Esophagus muscularis mucosa (tissue), 4 donors: ENCODE measurements at regions not wholly inside any gene's neighbourhood (a gene's known extent, or its start where the extent isn't known, plus 50 kb on each side); places are given as distances from the start of the nearest gene placed in this dataset.

Source experiments
- DNase-seq: peaks from one replicate; pipeline ENCODE4 v3.0.0-alpha.2; 2017; ENCODE audit errors: extremely low spot score
- H3K27ac ChIP-seq, 4 donors: fragments of 200-600 bp; sonication (generic); replicated peaks in 1 of 4; 1 replicate in 3 of 4; 2 replicates in 1 of 4; pipeline ENCODE4 v1.5.1; 2016 to 2019; ENCODE audit warnings: mild to moderate bottlenecking in 1 of 4
- H3K27me3 ChIP-seq, 4 donors: fragments of 200-600 bp; sonication (generic); one replicate each; pipeline versions ENCODE4 v1.5.1 to v1.6.0; 2016 to 2019
- H3K36me3 ChIP-seq, 4 donors: fragments of 200-600 bp; sonication (generic); one replicate each; pipeline ENCODE4 v1.5.1; 2016 to 2019
- H3K4me1 ChIP-seq, 4 donors: fragments of 200-600 bp; sonication (generic); one replicate each; pipeline ENCODE4 v1.5.1; 2016 to 2019
- H3K4me3 ChIP-seq, 4 donors: fragments of 200-600 bp; sonication (generic); 1 replicate in 2 of 4; 2 replicates in 2 of 4; pipeline ENCODE4 v1.5.1; 2016 to 2019; ENCODE audit warnings: mild to moderate bottlenecking in 4 of 4, moderate library complexity in 1 of 4
- H3K9me3 ChIP-seq, 4 donors: fragments of 200-600 bp; sonication (generic); 1 replicate in 3 of 4; 2 replicates in 1 of 4; pipeline ENCODE4 v1.5.1; 2016 to 2019
- CTCF ChIP-seq, 3 experiments: fragments of 200-600 bp in 2 of 3; fragments of 450-650 bp in 1 of 3; sonication (generic) in 2 of 3; IDR thresholded peaks; one replicate each; pipeline ENCODE4 v1.5.1; 2017 to 2019; ENCODE audit warnings: antibody characterized with exemption in 3 of 3, mild to moderate bottlenecking in 2 of 3, moderate library complexity in 1 of 3
- EP300 ChIP-seq: sonication (generic); formaldehyde crosslinking; IDR thresholded peaks from one replicate; pipeline ENCODE4 v1.6.1; 2017; ENCODE audit warnings: antibody characterized with exemption
- POLR2A ChIP-seq: fragments of 450-650 bp; IDR thresholded peaks from one replicate; pipeline ENCODE4 v1.6.1; 2017; ENCODE audit warnings: antibody characterized with exemption, moderate library complexity, mild to moderate bottlenecking, low read depth
- POLR2AphosphoS5 ChIP-seq, 2 donors: sonication (generic); formaldehyde crosslinking; IDR thresholded peaks; one replicate each; pipeline ENCODE4 v1.6.1; 2017; ENCODE audit warnings: antibody characterized with exemption in 2 of 2
- WGBS: methylation state at CpG from one replicate; pipeline ENCODE4 v1.1.5; 2018; 5-methylcytosine and 5-hydroxymethylcytosine counted together
- intact Hi-C: fragments of 100-400 bp; cut with DNase I; formaldehyde crosslinking; loops from one replicate; pipeline ENCODE4 v1.15.1; 2023

DNA sequence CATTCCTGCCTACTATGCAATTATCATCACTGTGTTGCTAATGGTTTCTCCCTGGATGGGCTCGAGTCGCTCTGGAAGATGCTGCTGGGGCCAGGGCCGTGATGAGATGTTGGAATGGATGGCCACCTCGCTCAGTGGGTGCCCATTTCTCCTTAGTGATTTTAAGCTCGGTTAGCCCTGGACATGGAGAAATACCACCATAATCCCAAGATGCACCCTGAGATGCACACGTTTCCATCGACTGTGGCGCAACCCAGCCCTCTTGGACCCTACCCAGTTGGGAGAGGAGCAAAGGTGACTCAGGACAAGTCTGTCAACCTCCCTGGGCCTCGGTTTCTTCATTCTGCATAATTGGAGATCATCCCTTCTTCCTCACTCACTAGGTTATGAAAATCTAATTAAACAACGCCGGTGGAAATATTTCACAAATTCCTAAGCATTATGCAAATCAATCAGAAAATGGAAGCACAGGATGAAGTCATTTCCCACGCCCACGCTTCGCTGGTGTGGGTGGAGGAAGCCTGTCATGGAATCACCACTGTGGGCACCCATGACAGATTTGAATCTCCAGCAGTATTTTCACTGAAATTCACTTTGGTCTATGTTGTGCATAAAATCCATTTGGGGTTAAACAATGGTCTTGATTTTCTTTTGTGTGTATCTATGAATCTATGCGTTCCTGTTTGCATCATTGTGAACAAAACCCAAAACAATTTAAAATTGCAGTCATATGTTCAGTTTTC is 195.2 kb downstream of the AXIN2 start:
- TF ChIP-seq POLR2AphosphoS5 (IDR thresholded peaks at IDR 0.05), result no peak
- TF ChIP-seq CTCF (IDR thresholded peaks at IDR 0.05), result no peak
- TF ChIP-seq EP300, result no peak
- no peak for TF ChIP-seq POLR2A
- peak; percentile 64 for DNase-seq
- Histone ChIP-seq H3K27me3 (peaks cover 0 to 10% (median 0%) of the 10 kb centered on the region in 4 donors), H3K36me3 (no peaks in the 10 kb centered on the region), H3K4me1 (no peaks in the 10 kb centered on the region), H3K9me3 (peaks cover 0 to 6% (median 0%) of the 10 kb centered on the region in 4 donors), H3K4me3 (no peak overlapping the region), H3K27ac (no peak overlapping the region)
- intact Hi-C loops, result no loop called here
- 84% methylated on average over 15 of the region's 15 CpGs for WGBS

DNA sequence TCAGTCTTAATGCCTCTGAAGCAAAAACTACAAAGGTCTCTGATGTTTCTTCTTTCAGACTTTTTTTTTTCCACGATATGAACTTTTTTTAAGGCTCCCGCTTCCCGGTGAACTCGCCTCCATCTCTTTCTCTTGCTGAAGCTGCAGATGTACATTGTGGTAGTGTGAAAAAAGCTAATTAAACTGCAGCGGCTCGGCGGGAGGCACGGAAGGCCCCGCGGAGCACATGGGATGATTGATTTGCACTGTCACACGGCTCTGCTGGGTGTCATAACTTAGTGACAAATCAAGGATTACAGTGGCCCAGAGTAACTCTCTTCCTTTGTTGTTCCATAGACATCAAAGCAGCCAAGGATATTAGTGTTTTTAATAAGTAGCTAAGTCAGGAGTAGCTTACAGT is 196.3 kb downstream of the AXIN2 start:
- intact Hi-C loops, result no loop called here
- Histone ChIP-seq H3K27ac (no peak overlapping the region), H3K9me3 (peaks cover 0 to 6% (median 0%) of the 10 kb centered on the region in 4 donors), H3K36me3 (no peaks in the 10 kb centered on the region), H3K27me3 (no peaks in the 10 kb centered on the region), H3K4me3 (no peak overlapping the region), H3K4me1 (no peaks in the 10 kb centered on the region)
- 71% methylated on average over 11 of the region's 11 CpGs for WGBS
- TF ChIP-seq CTCF (IDR thresholded peaks at IDR 0.05), result no peak
- no peak for TF ChIP-seq POLR2AphosphoS5 (IDR thresholded peaks at IDR 0.05)
- no peak for TF ChIP-seq POLR2A
- TF ChIP-seq EP300, result no peak
- DNase-seq, result peak; percentile 29

GRCh38 chr17:65364438-65364837 is 197.0 kb downstream of the AXIN2 start:
- H3K4me1 ChIP-seq, result no peaks in the 10 kb centered on the region
- peaks cover 0 to 6% (median 0%) of the 10 kb centered on the region in 4 donors for H3K9me3 ChIP-seq
- intact Hi-C loops, result no loop called here
- TF ChIP-seq POLR2A, result no peak
- TF ChIP-seq CTCF (IDR thresholded peaks at IDR 0.05), result no peak
- TF ChIP-seq POLR2AphosphoS5 (IDR thresholded peaks at IDR 0.05), result no peak
- no peak for TF ChIP-seq EP300
- H3K4me3 ChIP-seq, result no peak overlapping the region
- WGBS, result 63% methylated on average over 7 of the region's 7 CpGs
- H3K36me3 ChIP-seq, result no peaks in the 10 kb centered on the region
- no peak overlapping the region for H3K27ac ChIP-seq
- peak; percentile 85 for DNase-seq
- no peaks in the 10 kb centered on the region for H3K27me3 ChIP-seq

- Histone ChIP-seq H3K27ac (no peak overlapping the region), H3K36me3 (no peaks in the 10 kb centered on the region), H3K9me3 (peaks cover 0 to 6% (median 0%) of the 10 kb centered on the region in 4 donors), H3K27me3 (no peaks in the 10 kb centered on the region), H3K4me3 (no peak overlapping the region), H3K4me1 (no peaks in the 10 kb centered on the region)
- TF ChIP-seq EP300, result no peak
- no peak for TF ChIP-seq POLR2AphosphoS5 (IDR thresholded peaks at IDR 0.05)
- no peak for TF ChIP-seq POLR2A
- TF ChIP-seq CTCF (IDR thresholded peaks at IDR 0.05), result no peak
- DNase-seq, result no peak
- WGBS, result 64% methylated on average over 2 of the region's 2 CpGs
- intact Hi-C loops, result no loop called here
Observed at GRCh38 chr17:65362826-65363225, 198.6 kb downstream of the AXIN2 start.
